A673 (cell line): ENCODE measurements at regions not wholly inside any gene's neighbourhood (a gene's known extent, or its start where the extent isn't known, plus 50 kb on each side); places are given as distances from the start of the nearest gene placed in this dataset.

Experiments
- EZH2 ChIP-seq: fragments of 200-600 bp; sonication (generic); IDR thresholded peaks from 2 replicates; pipeline ENCODE4 v1.6.1; 2017; ENCODE audit warnings: borderline replicate concordance, low read depth, mild to moderate bottlenecking, mixed read lengths, antibody characterized with exemption, low read length; ENCODE audit not compliant: poor library complexity, severe bottlenecking
- TF ChIP-seq, protein P1 (sequence below): fragments of 300-800, 200-600 bp; sonication (generic); conservative IDR thresholded peaks from 2 replicates; pipeline ENCODE4 v1.5.1; 2017; ENCODE audit warnings: low read depth, mild to moderate bottlenecking, antibody characterized with exemption, low read length, moderate library complexity, mixed read lengths

- TF ChIP-seq, protein P1, sequence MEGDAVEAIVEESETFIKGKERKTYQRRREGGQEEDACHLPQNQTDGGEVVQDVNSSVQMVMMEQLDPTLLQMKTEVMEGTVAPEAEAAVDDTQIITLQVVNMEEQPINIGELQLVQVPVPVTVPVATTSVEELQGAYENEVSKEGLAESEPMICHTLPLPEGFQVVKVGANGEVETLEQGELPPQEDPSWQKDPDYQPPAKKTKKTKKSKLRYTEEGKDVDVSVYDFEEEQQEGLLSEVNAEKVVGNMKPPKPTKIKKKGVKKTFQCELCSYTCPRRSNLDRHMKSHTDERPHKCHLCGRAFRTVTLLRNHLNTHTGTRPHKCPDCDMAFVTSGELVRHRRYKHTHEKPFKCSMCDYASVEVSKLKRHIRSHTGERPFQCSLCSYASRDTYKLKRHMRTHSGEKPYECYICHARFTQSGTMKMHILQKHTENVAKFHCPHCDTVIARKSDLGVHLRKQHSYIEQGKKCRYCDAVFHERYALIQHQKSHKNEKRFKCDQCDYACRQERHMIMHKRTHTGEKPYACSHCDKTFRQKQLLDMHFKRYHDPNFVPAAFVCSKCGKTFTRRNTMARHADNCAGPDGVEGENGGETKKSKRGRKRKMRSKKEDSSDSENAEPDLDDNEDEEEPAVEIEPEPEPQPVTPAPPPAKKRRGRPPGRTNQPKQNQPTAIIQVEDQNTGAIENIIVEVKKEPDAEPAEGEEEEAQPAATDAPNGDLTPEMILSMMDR: no peak
- TF ChIP-seq EZH2: no peak
Measured at GRCh38 chr18:1708006-1708405, 803.3 kb downstream of the ADCYAP1 start.
